Neuronal stem cell (in vitro differentiated cells): ENCODE measurements at regions not wholly inside any gene's neighbourhood (a gene's known extent, or its start where the extent isn't known, plus 50 kb on each side); places are given as distances from the start of the nearest gene placed in this dataset.

Experiments used
- DNase-seq: peaks from one replicate; pipeline ENCODE4 v3.0.0-alpha.2; 2013; ENCODE audit warnings: low spot score
- H2AFZ ChIP-seq: one replicate; pipeline ENCODE4 v1.6.1; 2013; ENCODE audit warnings: mild to moderate bottlenecking, low read length, inconsistent platforms
- H2AK5ac ChIP-seq: 2 replicates; pipeline ENCODE4 v1.6.1; 2013; ENCODE audit warnings: low read depth, mild to moderate bottlenecking, inconsistent platforms, low read length, moderate library complexity, mixed read lengths
- H2BK120ac ChIP-seq: 2 replicates; pipeline ENCODE4 v1.6.1; 2013; ENCODE audit warnings: low read depth, mild to moderate bottlenecking, inconsistent platforms, low read length, moderate library complexity, mixed read lengths
- H2BK12ac ChIP-seq: one replicate; pipeline ENCODE4 v1.6.1; 2013; ENCODE audit warnings: low read length, inconsistent platforms
- H2BK15ac ChIP-seq: 2 replicates; pipeline ENCODE4 v1.6.1; 2013; ENCODE audit warnings: mild to moderate bottlenecking, low read length, inconsistent platforms, mixed read lengths
- H2BK5ac ChIP-seq: one replicate; pipeline ENCODE4 v1.6.1; 2013; ENCODE audit warnings: inconsistent platforms, mild to moderate bottlenecking, low read length, moderate library complexity
- H3K14ac ChIP-seq: one replicate; pipeline ENCODE4 v1.6.1; 2013; ENCODE audit warnings: low read length, inconsistent platforms
- H3K18ac ChIP-seq: 2 replicates; pipeline ENCODE4 v1.6.1; 2013; ENCODE audit warnings: low read length, inconsistent platforms
- H3K23ac ChIP-seq: 2 replicates; pipeline ENCODE4 v1.6.1; 2013; ENCODE audit warnings: low read depth, mild to moderate bottlenecking, mixed read lengths, low read length, inconsistent platforms; ENCODE audit not compliant: poor library complexity
- H3K27ac ChIP-seq: replicated peaks from 3 replicates; pipeline ENCODE4 v1.5.1; 2013; ENCODE audit warnings: low read length, inconsistent platforms
- H3K27me3 ChIP-seq, 3 experiments: 2 replicates each; pipeline ENCODE4 v1.6.1; 2013; ENCODE audit warnings: low read length in 3 of 3, mild to moderate bottlenecking in 2 of 3, inconsistent platforms in 1 of 3, low read depth in 1 of 3, mixed read lengths in 1 of 3, moderate library complexity in 1 of 3; ENCODE audit not compliant: control insufficient read depth in 3 of 3, insufficient read depth in 3 of 3
- H3K36me3 ChIP-seq, 2 donors: replicated peaks in 1 of 2; 2 replicates each; pipeline ENCODE4 v1.6.1; 2013; ENCODE audit warnings: low read length in 2 of 2; ENCODE audit not compliant: control insufficient read depth in 2 of 2, insufficient read depth in 2 of 2
- H3K4ac ChIP-seq: 2 replicates; pipeline ENCODE4 v1.6.1; 2013; ENCODE audit warnings: inconsistent platforms, mild to moderate bottlenecking, low read length, moderate library complexity
- H3K4me1 ChIP-seq, 2 donors: 1 replicate in 1 of 2; 2 replicates in 1 of 2; pipeline ENCODE4 v1.6.1; 2013; ENCODE audit warnings: low read length in 2 of 2, low read depth in 1 of 2; ENCODE audit not compliant: control insufficient read depth in 2 of 2, insufficient read depth in 1 of 2
- H3K4me2 ChIP-seq: one replicate; pipeline ENCODE4 v1.6.1; 2013; ENCODE audit warnings: mild to moderate bottlenecking, low read length, inconsistent platforms; ENCODE audit not compliant: insufficient read depth, poor library complexity, severe bottlenecking
- H3K4me3 ChIP-seq, 2 donors: 2 replicates each; pipeline ENCODE4 v1.5.1; 2013; ENCODE audit warnings: low read length in 2 of 2, mild to moderate bottlenecking in 2 of 2, inconsistent platforms in 1 of 2, moderate library complexity in 1 of 2
- H3K79me1 ChIP-seq: one replicate; pipeline ENCODE4 v1.6.1; 2013; ENCODE audit warnings: low read depth, mild to moderate bottlenecking, inconsistent platforms, low read length, moderate library complexity
- H3K9ac ChIP-seq: one replicate; pipeline ENCODE4 v1.6.1; 2013; ENCODE audit warnings: mild to moderate bottlenecking, low read depth, low read length, inconsistent platforms; ENCODE audit not compliant: poor library complexity
- H3K9me3 ChIP-seq, 2 donors: replicated peaks in 1 of 2; 2 replicates each; pipeline versions ENCODE3 to v1.6.1; 2013; ENCODE audit warnings: low read length in 2 of 2, mild to moderate bottlenecking in 2 of 2, inconsistent platforms in 1 of 2, low read depth in 1 of 2, mixed read lengths in 1 of 2, moderate library complexity in 1 of 2; ENCODE audit not compliant: control insufficient read depth in 2 of 2, insufficient read depth in 1 of 2
- H4K8ac ChIP-seq: one replicate; pipeline ENCODE4 v1.6.1; 2013; ENCODE audit warnings: low read depth, mild to moderate bottlenecking, inconsistent platforms, low read length, moderate library complexity
- H4K91ac ChIP-seq: one replicate; pipeline ENCODE4 v1.6.1; 2013; ENCODE audit warnings: low read length, low read depth, mild to moderate bottlenecking, inconsistent platforms; ENCODE audit not compliant: poor library complexity
- WGBS, 2 donors: extraction: QIAGEN DNeasy Blood & Tissue Kit; methylation state at CpG; one replicate each; pipeline ENCODE4 v1.1.7; 2013; ENCODE audit warnings: missing lambda C conversion rate in 2 of 2, mixed read lengths in 1 of 2; ENCODE audit not compliant: insufficient read length in 2 of 2, insufficient replicate concordance in 1 of 2; ENCODE audit errors: extremely low coverage in 2 of 2; 5-methylcytosine and 5-hydroxymethylcytosine counted together

- no CpG with 5 or more reads among the region's 4 CpGs for WGBS, 2 donors
Measured at GRCh38 chr6:112841553-112842329, 494.6 kb downstream of the RFPL4B start.

GRCh38 chr6:112842330-112842685 lies 495.2 kb downstream of the RFPL4B start:
- Histone ChIP-seq H3K36me3 (no peaks in the 10 kb centered on the region), H2BK5ac (no peak overlapping the region), H3K23ac (no peak overlapping the region), H2AFZ (peak overlapping the region; percentile 39), H3K4me1 (peaks cover 2 to 8% of the 10 kb centered on the region in 2 donors), H2BK15ac (no peak overlapping the region), H3K9me3 (no peaks in the 10 kb centered on the region), H2AK5ac (no peak overlapping the region), H3K27me3 (no peaks in the 10 kb centered on the region), H3K79me1 (no peaks in the 10 kb centered on the region), H3K4ac (no peak overlapping the region), H3K4me2 (no peak overlapping the region), H4K8ac (no peak overlapping the region), H4K91ac (no peak overlapping the region), H3K4me3 (no peak overlapping the region), H3K9ac (no peak overlapping the region), H3K18ac (no peak overlapping the region), H3K27ac (no peak overlapping the region), H2BK120ac (no peak overlapping the region), H3K14ac (no peak overlapping the region), H2BK12ac (no peak overlapping the region)
- no peak for DNase-seq

More at GRCh38 chr6:112841553-112842329, 494.6 kb downstream of the RFPL4B start:
- Histone ChIP-seq H2AFZ (peak overlapping the region; percentile 39), H3K4me1 (peaks cover 1 to 8% of the 10 kb centered on the region in 2 donors), H3K23ac (no peak overlapping the region), H3K4me3 (no peak overlapping the region), H2BK15ac (no peak overlapping the region), H3K9ac (no peak overlapping the region), H2BK12ac (no peak overlapping the region), H2BK5ac (no peak overlapping the region), H3K27ac (no peak overlapping the region), H3K18ac (no peak overlapping the region), H3K79me1 (no peaks in the 10 kb centered on the region), H2AK5ac (no peak overlapping the region), H3K27me3 (no peaks in the 10 kb centered on the region), H2BK120ac (no peak overlapping the region), H3K4ac (no peak overlapping the region), H3K4me2 (no peak overlapping the region), H4K91ac (no peak overlapping the region), H3K14ac (no peak overlapping the region), H4K8ac (no peak overlapping the region), H3K9me3 (no peaks in the 10 kb centered on the region), H3K36me3 (no peaks in the 10 kb centered on the region)
- DNase-seq, result no peak

GRCh38 chr6:112846681-112847080 lies 499.6 kb downstream of the RFPL4B start:
- Histone ChIP-seq H2AK5ac (no peak overlapping the region), H3K18ac (no peak overlapping the region)

GRCh38 chr6:112851146-112851545 lies 504.0 kb downstream of the RFPL4B start:
- H3K4me2 ChIP-seq, result no peak overlapping the region

More at GRCh38 chr6:112846681-112847080, 499.6 kb downstream of the RFPL4B start:
- Histone ChIP-seq H4K8ac (no peak overlapping the region), H3K79me1 (no peaks in the 10 kb centered on the region), H3K4me3 (no peak overlapping the region), H3K36me3 (no peaks in the 10 kb centered on the region), H3K27me3 (no peaks in the 10 kb centered on the region), H3K27ac (no peak overlapping the region), H2AFZ (peak overlapping the region; percentile 57), H2BK5ac (no peak overlapping the region), H3K4me2 (no peak overlapping the region), H3K9me3 (no peaks in the 10 kb centered on the region), H2BK15ac (no peak overlapping the region), H3K14ac (no peak overlapping the region), H2BK12ac (no peak overlapping the region), H3K9ac (no peak overlapping the region), H3K23ac (no peak overlapping the region), H2BK120ac (no peak overlapping the region), H3K4me1 (peaks cover 0 to 2% of the 10 kb centered on the region in 2 donors), H3K4ac (no peak overlapping the region), H4K91ac (no peak overlapping the region)
- no peak for DNase-seq
- no CpG with 5 or more reads among the region's 3 CpGs for WGBS, 2 donors

More at GRCh38 chr6:112851146-112851545, 504.0 kb downstream of the RFPL4B start:
- Histone ChIP-seq H2AFZ (no peak overlapping the region), H4K8ac (no peak overlapping the region), H2BK120ac (no peak overlapping the region), H4K91ac (no peak overlapping the region), H3K9me3 (no peaks in the 10 kb centered on the region), H3K23ac (no peak overlapping the region), H2BK5ac (no peak overlapping the region), H3K36me3 (no peaks in the 10 kb centered on the region), H3K27me3 (no peaks in the 10 kb centered on the region), H3K79me1 (no peaks in the 10 kb centered on the region), H2AK5ac (no peak overlapping the region), H3K27ac (no peak overlapping the region), H2BK12ac (no peak overlapping the region), H2BK15ac (no peak overlapping the region), H3K18ac (no peak overlapping the region), H3K9ac (no peak overlapping the region), H3K14ac (no peak overlapping the region), H3K4me1 (peaks cover 0 to 2% of the 10 kb centered on the region in 2 donors), H3K4ac (no peak overlapping the region), H3K4me3 (no peak overlapping the region)
- no CpG with 5 or more reads among the region's 1 CpG for WGBS, 2 donors
- no peak for DNase-seq
